ENCODE measurements at regions not wholly inside any gene's neighbourhood (a gene's known extent, or its start where the extent isn't known, plus 50 kb on each side); places are given as distances from the start of the nearest gene placed in this dataset.

DNA sequence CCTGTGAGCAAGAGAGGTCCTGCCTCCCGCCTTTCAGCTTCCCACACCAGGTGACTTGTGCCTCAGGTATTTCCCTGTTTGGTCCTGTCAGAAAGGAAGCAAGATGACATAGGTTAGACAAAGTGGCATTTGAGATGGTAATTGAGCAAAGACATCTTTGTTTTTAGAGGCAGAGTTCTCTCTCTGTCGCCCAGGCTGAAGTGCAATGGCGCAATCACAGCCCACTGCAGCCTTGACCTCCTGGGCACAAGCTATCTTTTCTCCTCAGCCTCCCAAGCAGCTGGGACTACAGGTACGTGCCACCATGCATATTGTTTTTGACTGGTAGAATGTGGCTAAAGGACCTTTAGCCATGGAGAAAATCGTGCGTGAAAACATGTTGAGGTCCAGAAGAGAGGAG is 339.1 kb downstream of the FGF9 start:
- no peak overlapping the region for H3K18ac ChIP-seq (ENCODE audit: low read depth, low read length)
- no peaks in the 10 kb centered on the region for H3K36me3 ChIP-seq (ENCODE audit: control insufficient read depth, insufficient read depth, low read length)
- H3K14ac ChIP-seq (replicated peaks; ENCODE audit: low read depth, low read length) = no peak overlapping the region
- H3K4me1 ChIP-seq (ENCODE audit: control insufficient read depth, insufficient read depth, low read length) = no peaks in the 10 kb centered on the region; the same call in 1 of the 2 replicates
- no peak overlapping the region for H2AFZ ChIP-seq (replicated peaks; ENCODE audit: low read length, poor library complexity)
- H2BK5ac ChIP-seq (ENCODE audit: low read depth, low read length, poor library complexity, severe bottlenecking) = no peak overlapping the region
- no peak overlapping the region for H3K56ac ChIP-seq (ENCODE audit: extremely low read depth, insufficient read depth, low read length)
- H4K20me1 ChIP-seq (ENCODE audit: insufficient read depth, low read length) = no peaks in the 10 kb centered on the region
- H3K9ac ChIP-seq (ENCODE audit: low read depth, low read length) = no peak overlapping the region
- H3K27ac ChIP-seq (ENCODE audit: insufficient read depth, low read length) = no peak overlapping the region
- H3K79me1 ChIP-seq (ENCODE audit: low read depth in 1 of 2, low read length in 2 of 2) = no peaks in the 10 kb centered on the region
- intact Hi-C loops (cut with micrococcal nuclease) = no loop called here
- no peak overlapping the region for H4K91ac ChIP-seq (ENCODE audit: insufficient read depth, low read depth, low read length)
- no peaks in the 10 kb centered on the region for H3K9me1 ChIP-seq (ENCODE audit: insufficient read depth, low read length)
- no peak for ATAC-seq (ENCODE audit: low read depth)
- peaks cover 4% of the 10 kb centered on the region for H3K9me3 ChIP-seq (ENCODE audit: control insufficient read depth, insufficient read depth, low read length)
- no peak for DNase-seq
- WGBS, 2 experiments (ENCODE audit: extremely low coverage in 2 of 2, insufficient read length in 1 of 2) = 100% methylated on average over 1 of the region's 6 CpGs; no CpG with 5 or more reads in 1 of the 2 experiments
- no peak overlapping the region for H4K8ac ChIP-seq (ENCODE audit: low read depth in 2 of 2, low read length in 2 of 2)
- no peak overlapping the region for H4K5ac ChIP-seq (ENCODE audit: low read depth, low read length)
- no peaks in the 10 kb centered on the region for H3K27me3 ChIP-seq (ENCODE audit: control insufficient read depth, insufficient read depth, low read length)
- H3K4me2 ChIP-seq (ENCODE audit: low read depth, low read length) = no peak overlapping the region
- no peak overlapping the region for H2BK20ac ChIP-seq (ENCODE audit: low read depth, low read length)
- no peak overlapping the region for H2AK9ac ChIP-seq (replicated peaks; ENCODE audit: low read depth, low read length, poor library complexity)
- POLR2A ChIA-PET (ENCODE audit: unreplicated experiment) = no interaction called here
- no peak overlapping the region for H2BK15ac ChIP-seq (ENCODE audit: low read depth, low read length)
- CTCF ChIA-PET = interaction anchor here (1.0 kb wide), 1 partner anchor 12 kb away, joined by 3 read pairs; no protein-coding TSS in a partner anchor
- H2AK5ac ChIP-seq (ENCODE audit: low read depth, low read length) = no peak overlapping the region
- TF ChIP-seq, protein P1, sequence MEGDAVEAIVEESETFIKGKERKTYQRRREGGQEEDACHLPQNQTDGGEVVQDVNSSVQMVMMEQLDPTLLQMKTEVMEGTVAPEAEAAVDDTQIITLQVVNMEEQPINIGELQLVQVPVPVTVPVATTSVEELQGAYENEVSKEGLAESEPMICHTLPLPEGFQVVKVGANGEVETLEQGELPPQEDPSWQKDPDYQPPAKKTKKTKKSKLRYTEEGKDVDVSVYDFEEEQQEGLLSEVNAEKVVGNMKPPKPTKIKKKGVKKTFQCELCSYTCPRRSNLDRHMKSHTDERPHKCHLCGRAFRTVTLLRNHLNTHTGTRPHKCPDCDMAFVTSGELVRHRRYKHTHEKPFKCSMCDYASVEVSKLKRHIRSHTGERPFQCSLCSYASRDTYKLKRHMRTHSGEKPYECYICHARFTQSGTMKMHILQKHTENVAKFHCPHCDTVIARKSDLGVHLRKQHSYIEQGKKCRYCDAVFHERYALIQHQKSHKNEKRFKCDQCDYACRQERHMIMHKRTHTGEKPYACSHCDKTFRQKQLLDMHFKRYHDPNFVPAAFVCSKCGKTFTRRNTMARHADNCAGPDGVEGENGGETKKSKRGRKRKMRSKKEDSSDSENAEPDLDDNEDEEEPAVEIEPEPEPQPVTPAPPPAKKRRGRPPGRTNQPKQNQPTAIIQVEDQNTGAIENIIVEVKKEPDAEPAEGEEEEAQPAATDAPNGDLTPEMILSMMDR (conservative IDR thresholded peaks at IDR 0.05; ENCODE audit: low read depth, low read length) = no peak
- no peak for TF ChIP-seq SMC3 (IDR thresholded peaks at IDR 0.05; ENCODE audit: low read depth, low read length)
- TF ChIP-seq MAZ (IDR thresholded peaks at IDR 0.05; ENCODE audit: borderline replicate concordance, low read depth, low read length) = no peak
- no peak for TF ChIP-seq NFE2L2 (IDR thresholded peaks at IDR 0.05; ENCODE audit: low read depth, low read length)
- no peak for TF ChIP-seq CEBPB (IDR thresholded peaks at IDR 0.05; ENCODE audit: low read depth, low read length)
- TF ChIP-seq, protein P2, sequence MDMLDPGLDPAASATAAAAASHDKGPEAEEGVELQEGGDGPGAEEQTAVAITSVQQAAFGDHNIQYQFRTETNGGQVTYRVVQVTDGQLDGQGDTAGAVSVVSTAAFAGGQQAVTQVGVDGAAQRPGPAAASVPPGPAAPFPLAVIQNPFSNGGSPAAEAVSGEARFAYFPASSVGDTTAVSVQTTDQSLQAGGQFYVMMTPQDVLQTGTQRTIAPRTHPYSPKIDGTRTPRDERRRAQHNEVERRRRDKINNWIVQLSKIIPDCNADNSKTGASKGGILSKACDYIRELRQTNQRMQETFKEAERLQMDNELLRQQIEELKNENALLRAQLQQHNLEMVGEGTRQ (IDR thresholded peaks at IDR 0.05; ENCODE audit: low read depth, low read length) = no peak
- no peak for TF ChIP-seq POLR2A (IDR thresholded peaks at IDR 0.05; ENCODE audit: low read depth, low read length)
- no peak for TF ChIP-seq RFX5 (IDR thresholded peaks at IDR 0.05; ENCODE audit: low read depth, low read length)
- no peak for TF ChIP-seq CHD1 (IDR thresholded peaks at IDR 0.05; ENCODE audit: low read depth, low read length)
- TF ChIP-seq MAFK (IDR thresholded peaks at IDR 0.05; ENCODE audit: low read depth, low read length) = no peak
- TF ChIP-seq BHLHE40 (IDR thresholded peaks at IDR 0.05; ENCODE audit: low read depth, low read length) = no peak
- no peak for TF ChIP-seq MXI1 (IDR thresholded peaks at IDR 0.05; ENCODE audit: borderline replicate concordance, low read depth, low read length)
- no peak for TF ChIP-seq FOS (IDR thresholded peaks at IDR 0.05; ENCODE audit: low read depth, low read length)
- TF ChIP-seq RCOR1 (IDR thresholded peaks at IDR 0.05; ENCODE audit: insufficient replicate concordance, low read length) = no peak
- no peak for TF ChIP-seq RAD21 (IDR thresholded peaks at IDR 0.05; ENCODE audit: low read length)
- TF ChIP-seq, protein P3, sequence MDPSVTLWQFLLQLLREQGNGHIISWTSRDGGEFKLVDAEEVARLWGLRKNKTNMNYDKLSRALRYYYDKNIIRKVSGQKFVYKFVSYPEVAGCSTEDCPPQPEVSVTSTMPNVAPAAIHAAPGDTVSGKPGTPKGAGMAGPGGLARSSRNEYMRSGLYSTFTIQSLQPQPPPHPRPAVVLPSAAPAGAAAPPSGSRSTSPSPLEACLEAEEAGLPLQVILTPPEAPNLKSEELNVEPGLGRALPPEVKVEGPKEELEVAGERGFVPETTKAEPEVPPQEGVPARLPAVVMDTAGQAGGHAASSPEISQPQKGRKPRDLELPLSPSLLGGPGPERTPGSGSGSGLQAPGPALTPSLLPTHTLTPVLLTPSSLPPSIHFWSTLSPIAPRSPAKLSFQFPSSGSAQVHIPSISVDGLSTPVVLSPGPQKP (IDR thresholded peaks at IDR 0.05; ENCODE audit: borderline replicate concordance, low read depth, low read length) = no peak
- no peak overlapping the region for H3K4me3 ChIP-seq (ENCODE audit: insufficient read depth, low read depth, low read length)
- H2BK120ac ChIP-seq (ENCODE audit: low read depth, low read length) = no peak overlapping the region
- no peak overlapping the region for H3K4ac ChIP-seq (ENCODE audit: low read depth, low read length)
- BruUV-seq (replicated peaks) = no TSS peak
- dilution Hi-C loops (cut with HindIII; ENCODE audit: low sequenced_read_pairs, unreplicated experiment) = no loop called here
- in situ Hi-C loops (cut with MboI; ENCODE audit: low sequenced_read_pairs) = no loop called here
- H3K23ac ChIP-seq (ENCODE audit: low read depth, low read length) = no peak overlapping the region
